ENCODE measurements at regions not wholly inside any gene's neighbourhood (a gene's known extent, or its start where the extent isn't known, plus 50 kb on each side); places are given as distances from the start of the nearest gene placed in this dataset.

GRCh38 chr4:112736718-112737135 lies 99.8 kb downstream of the LARP7 start (continued):
- TF ChIP-seq ZBTB26 (CRISPR knock-in tag; IDR thresholded peaks at IDR 0.05) (no peak), ZNF175 (CRISPR knock-in tag; IDR thresholded peaks at IDR 0.05; ENCODE audit: low read depth) (no peak), ZNF780A (CRISPR knock-in tag; IDR thresholded peaks at IDR 0.05) (no peak), THRA (IDR thresholded peaks at IDR 0.05) (no peak), TBP (optimal IDR thresholded peaks at IDR 0.05; ENCODE audit: low read depth, low read length) (no peak)

- in situ Hi-C loops (cut with MboI), result no loop called here
- no peak for FAIRE-seq
- no peak for ATAC-seq
- H3K9me1 ChIP-seq (ENCODE audit: control insufficient read depth, insufficient read depth, low read length), result no peaks in the 10 kb centered on the region
- H3K27ac ChIP-seq (ENCODE audit: extremely low read depth, low read depth, low read length), result no peak overlapping the region
- ChIA-PET CTCF (ENCODE audit: low intra/inter-chr PET ratio) (no interaction called here), POLR2A (no interaction called here)
- no peaks in the 10 kb centered on the region for H4K20me1 ChIP-seq (replicated peaks; ENCODE audit: control insufficient read depth, insufficient read depth, low read length)
- H3K27me3 ChIP-seq (ENCODE audit: control insufficient read depth in 2 of 2, insufficient read depth in 2 of 2, low read length in 2 of 2), result peaks cover 0 to 12% of the 10 kb centered on the region in 2 experiments; a peak in 3 of 5 replicates
- no TSS peak for BruUV-seq (replicated peaks)
- H3K79me2 ChIP-seq (ENCODE audit: control insufficient read depth, insufficient read depth, low read length), result no peaks in the 10 kb centered on the region
- no peak overlapping the region for H3K4me2 ChIP-seq (ENCODE audit: insufficient read depth, low read length)
- no peaks in the 10 kb centered on the region for H3K4me1 ChIP-seq (replicated peaks in 1 of 2; ENCODE audit: control insufficient read depth in 2 of 2, insufficient read depth in 2 of 2, low read length in 2 of 2)
- H3K4me3 ChIP-seq, result no peak overlapping the region
- no peaks in the 10 kb centered on the region for H3K9me3 ChIP-seq (replicated peaks; ENCODE audit: control insufficient read depth, insufficient read depth, low read depth, low read length)
- no peak for DNase-seq (ENCODE audit: extremely low read depth in 1 of 4, low spot score in 3 of 4)
- intact Hi-C loops (cut with micrococcal nuclease), result no loop called here
- 0% methylated on average over 8 of the region's 8 CpGs for WGBS (ENCODE audit: insufficient coverage, low coverage, missing lambda C conversion rate)
- no peaks in the 10 kb centered on the region for H3K36me3 ChIP-seq (ENCODE audit: control insufficient read depth, insufficient read depth, low read length)
- H2AFZ ChIP-seq (ENCODE audit: low read depth, low read length), result no peak overlapping the region
- no peak overlapping the region for H3K9ac ChIP-seq (ENCODE audit: insufficient read depth in 1 of 2, low read depth in 2 of 2, low read length in 2 of 2)
- TF ChIP-seq ARID3A (IDR thresholded peaks at IDR 0.05; ENCODE audit: borderline replicate concordance, low read depth, low read length) (no peak), IRF2 (CRISPR knock-in tag; IDR thresholded peaks at IDR 0.05) (no peak), RFX5 (IDR thresholded peaks at IDR 0.05; ENCODE audit: low read depth, low read length) (no peak), EHMT2 (IDR thresholded peaks at IDR 0.05) (no peak), HNRNPH1 (optimal IDR thresholded peaks at IDR 0.05; ENCODE audit: low read depth, low read length) (no peak), TFAM (CRISPR knock-in tag; conservative IDR thresholded peaks at IDR 0.05) (no peak), BRCA1 (IDR thresholded peaks at IDR 0.05) (no peak), BRCA1 (CRISPR knock-in tag; IDR thresholded peaks at IDR 0.05) (no peak), KLF10 (CRISPR knock-in tag; IDR thresholded peaks at IDR 0.05) (no peak)
- TF ChIP-seq, protein P1, sequence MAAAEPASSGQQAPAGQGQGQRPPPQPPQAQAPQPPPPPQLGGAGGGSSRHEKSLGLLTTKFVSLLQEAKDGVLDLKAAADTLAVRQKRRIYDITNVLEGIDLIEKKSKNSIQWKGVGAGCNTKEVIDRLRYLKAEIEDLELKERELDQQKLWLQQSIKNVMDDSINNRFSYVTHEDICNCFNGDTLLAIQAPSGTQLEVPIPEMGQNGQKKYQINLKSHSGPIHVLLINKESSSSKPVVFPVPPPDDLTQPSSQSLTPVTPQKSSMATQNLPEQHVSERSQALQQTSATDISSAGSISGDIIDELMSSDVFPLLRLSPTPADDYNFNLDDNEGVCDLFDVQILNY (CRISPR knock-in tag; IDR thresholded peaks at IDR 0.05), result no peak
- TF ChIP-seq, protein P2, sequence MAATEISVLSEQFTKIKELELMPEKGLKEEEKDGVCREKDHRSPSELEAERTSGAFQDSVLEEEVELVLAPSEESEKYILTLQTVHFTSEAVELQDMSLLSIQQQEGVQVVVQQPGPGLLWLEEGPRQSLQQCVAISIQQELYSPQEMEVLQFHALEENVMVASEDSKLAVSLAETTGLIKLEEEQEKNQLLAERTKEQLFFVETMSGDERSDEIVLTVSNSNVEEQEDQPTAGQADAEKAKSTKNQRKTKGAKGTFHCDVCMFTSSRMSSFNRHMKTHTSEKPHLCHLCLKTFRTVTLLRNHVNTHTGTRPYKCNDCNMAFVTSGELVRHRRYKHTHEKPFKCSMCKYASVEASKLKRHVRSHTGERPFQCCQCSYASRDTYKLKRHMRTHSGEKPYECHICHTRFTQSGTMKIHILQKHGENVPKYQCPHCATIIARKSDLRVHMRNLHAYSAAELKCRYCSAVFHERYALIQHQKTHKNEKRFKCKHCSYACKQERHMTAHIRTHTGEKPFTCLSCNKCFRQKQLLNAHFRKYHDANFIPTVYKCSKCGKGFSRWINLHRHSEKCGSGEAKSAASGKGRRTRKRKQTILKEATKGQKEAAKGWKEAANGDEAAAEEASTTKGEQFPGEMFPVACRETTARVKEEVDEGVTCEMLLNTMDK (IDR thresholded peaks at IDR 0.05; ENCODE audit: borderline replicate concordance, insufficient read depth, low read depth, low read length, poor library complexity, severe bottlenecking), result no peak
Observed at GRCh38 chr4:112739442-112739841, 102.5 kb downstream of the LARP7 start.
